ENCODE measurements at regions not wholly inside any gene's neighbourhood (a gene's known extent, or its start where the extent isn't known, plus 50 kb on each side); places are given as distances from the start of the nearest gene placed in this dataset.

- Histone ChIP-seq H3K4me3 (no peak overlapping the region), H3K36me3 (ENCODE audit: control insufficient read depth in 2 of 2, insufficient read depth in 2 of 2, low read length in 1 of 2) (no peaks in the 10 kb centered on the region), H3K27ac (ENCODE audit: control insufficient read depth, insufficient read depth) (no peak overlapping the region), H3K4me2 (ENCODE audit: control insufficient read depth, insufficient read depth) (no peak overlapping the region), H2AFZ (ENCODE audit: control insufficient read depth, low read depth, low read length) (no peak overlapping the region), H3K9ac (ENCODE audit: control insufficient read depth, insufficient read depth, low read length) (no peak overlapping the region), H3K27me3 (replicated peaks in 1 of 2; ENCODE audit: control insufficient read depth in 2 of 2, insufficient read depth in 2 of 2, low read length in 1 of 2) (no peaks in the 10 kb centered on the region), H3K9me3 (replicated peaks; ENCODE audit: control insufficient read depth, insufficient read depth, low read length) (no peaks in the 10 kb centered on the region), H3K4me1 (ENCODE audit: control insufficient read depth, insufficient read depth, low read length) (no peaks in the 10 kb centered on the region), H3K79me2 (ENCODE audit: control insufficient read depth, insufficient read depth, low read length) (no peaks in the 10 kb centered on the region), H4K20me1 (ENCODE audit: control insufficient read depth, insufficient read depth) (no peaks in the 10 kb centered on the region)
- no peak for ATAC-seq
- ChIA-PET POLR2A (no interaction called here), SMC1A (ENCODE audit: uncharacterized antibody, unreplicated experiment) (no interaction called here), RAD21 (ENCODE audit: unreplicated experiment) (no interaction called here), CTCF (no interaction called here)
- intact Hi-C loops (cut with micrococcal nuclease; ENCODE audit: unreplicated experiment) (no loop called here), in situ Hi-C loops (cut with MboI) (no loop called here)
- BruUV-seq (replicated peaks) = no TSS peak
- TF ChIP-seq NFYA (IDR thresholded peaks at IDR 0.05; ENCODE audit: borderline replicate concordance, low read depth, low read length) = no peak
- FAIRE-seq = no peak
- DNase-seq (ENCODE audit: low read depth, low spot score) = no peak
- 0% methylated on average over 2 of the region's 2 CpGs for WGBS (ENCODE audit: insufficient coverage, insufficient replicate concordance, low lambda C conversion rate, missing lambda C conversion rate)
Measured at GRCh38 chr7:115578576-115578975, 452.0 kb downstream of the TFEC start.

- Histone ChIP-seq H3K4me2 (ENCODE audit: control insufficient read depth, insufficient read depth) (no peak overlapping the region), H4K20me1 (ENCODE audit: control insufficient read depth, insufficient read depth) (no peaks in the 10 kb centered on the region), H3K36me3 (ENCODE audit: control insufficient read depth in 2 of 2, insufficient read depth in 2 of 2, low read length in 1 of 2) (no peaks in the 10 kb centered on the region), H3K4me3 (no peak overlapping the region), H3K79me2 (ENCODE audit: control insufficient read depth, insufficient read depth, low read length) (no peaks in the 10 kb centered on the region), H3K27ac (ENCODE audit: control insufficient read depth, insufficient read depth) (no peak overlapping the region), H3K4me1 (ENCODE audit: control insufficient read depth, insufficient read depth, low read length) (no peaks in the 10 kb centered on the region), H3K9me3 (replicated peaks; ENCODE audit: control insufficient read depth, insufficient read depth, low read length) (no peaks in the 10 kb centered on the region), H3K9ac (ENCODE audit: control insufficient read depth, insufficient read depth, low read length) (no peak overlapping the region), H3K27me3 (replicated peaks in 1 of 2; ENCODE audit: control insufficient read depth in 2 of 2, insufficient read depth in 2 of 2, low read length in 1 of 2) (no peaks in the 10 kb centered on the region), H2AFZ (ENCODE audit: control insufficient read depth, low read depth, low read length) (no peak overlapping the region)
- in situ Hi-C loops (cut with MboI) (no loop called here), intact Hi-C loops (cut with micrococcal nuclease; ENCODE audit: unreplicated experiment) (no loop called here)
- ATAC-seq (no peak), DNase-seq (ENCODE audit: low read depth, low spot score) (no peak), FAIRE-seq (no peak)
- ChIA-PET RAD21 (ENCODE audit: unreplicated experiment) (no interaction called here), CTCF (no interaction called here), POLR2A (no interaction called here), SMC1A (ENCODE audit: uncharacterized antibody, unreplicated experiment) (no interaction called here)
- BruUV-seq (replicated peaks) = no TSS peak
- 23% methylated on average over 6 of the region's 6 CpGs for WGBS (ENCODE audit: insufficient coverage, insufficient replicate concordance, low lambda C conversion rate, missing lambda C conversion rate)
- TF ChIP-seq E2F4 (IDR thresholded peaks at IDR 0.05; ENCODE audit: low read depth, low read length) = no peak
- TF ChIP-seq BCL3 (IDR thresholded peaks at IDR 0.05; ENCODE audit: borderline replicate concordance, insufficient read depth, low read depth, low read length, poor library complexity, severe bottlenecking) = no peak
- no peak for TF ChIP-seq STAT1 (conservative IDR thresholded peaks at IDR 0.05)
- no peak for TF ChIP-seq ZBTB40 (IDR thresholded peaks at IDR 0.05; ENCODE audit: borderline replicate concordance)
- no peak for TF ChIP-seq MAX (IDR thresholded peaks at IDR 0.05; ENCODE audit: low read depth, low read length)
Measured at GRCh38 chr7:115574681-115575291, 455.8 kb downstream of the TFEC start.
